HG03575 (cell line): ENCODE measurements at regions not wholly inside any gene's neighbourhood (a gene's known extent, or its start where the extent isn't known, plus 50 kb on each side); places are given as distances from the start of the nearest gene placed in this dataset.
A peak's percentile ranks its signal among the peaks of the same experiment; 100 is the strongest.
"Not testable (repeated sequence)": the region's sequence is repeated elsewhere in the genome, so short reads cannot be mapped to it uniquely, and the experiment has no call there.

ENCODE experiments used
- ATAC-seq: cut with Tn5 transposase; IDR thresholded peaks from one replicate; pipeline ENCODE4 v1.9.1; 2021; ENCODE audit not compliant: unreplicated experiment, insufficient number of reproducible peaks, low FRiP score; ENCODE audit errors: extremely low read depth

DNA sequence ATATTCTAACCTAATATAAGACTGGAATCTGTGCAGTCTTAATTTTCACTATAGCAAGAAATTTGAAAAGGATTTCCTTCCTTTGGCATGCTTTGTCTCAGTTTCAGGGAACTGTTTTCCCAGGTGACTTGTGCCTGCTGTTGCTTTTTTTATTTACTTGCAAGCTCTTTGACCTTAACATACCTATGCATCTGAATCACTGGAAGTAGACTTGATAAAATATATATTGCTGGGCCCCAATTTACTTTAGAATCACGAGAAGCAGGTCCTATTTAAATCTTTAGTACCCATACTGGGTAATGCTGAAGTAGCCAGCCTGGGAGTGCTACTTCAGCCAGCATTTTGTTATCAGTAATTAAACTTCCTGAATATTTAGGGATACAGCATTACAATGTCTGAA, 257.9 kb upstream of the ALCAM start:
- no peak for ATAC-seq

DNA sequence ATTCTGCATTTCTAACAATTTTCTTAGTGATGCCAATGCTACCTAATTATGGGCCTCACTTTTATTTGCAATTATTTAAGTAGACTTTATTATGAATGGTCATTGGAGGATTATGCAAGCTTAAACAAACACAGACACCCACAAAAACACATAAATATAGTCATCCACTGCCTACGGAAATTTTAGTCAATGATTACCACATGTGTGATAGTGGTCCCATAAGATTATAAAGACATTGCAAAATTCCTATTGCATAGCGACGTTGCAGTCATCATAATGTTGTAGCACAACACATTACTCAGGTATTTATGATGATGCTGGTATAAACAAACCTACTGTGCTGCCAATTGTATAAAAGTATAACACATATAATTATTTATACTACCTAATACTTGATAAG, 247.8 kb upstream of the ALCAM start:
- no peak for ATAC-seq

DNA sequence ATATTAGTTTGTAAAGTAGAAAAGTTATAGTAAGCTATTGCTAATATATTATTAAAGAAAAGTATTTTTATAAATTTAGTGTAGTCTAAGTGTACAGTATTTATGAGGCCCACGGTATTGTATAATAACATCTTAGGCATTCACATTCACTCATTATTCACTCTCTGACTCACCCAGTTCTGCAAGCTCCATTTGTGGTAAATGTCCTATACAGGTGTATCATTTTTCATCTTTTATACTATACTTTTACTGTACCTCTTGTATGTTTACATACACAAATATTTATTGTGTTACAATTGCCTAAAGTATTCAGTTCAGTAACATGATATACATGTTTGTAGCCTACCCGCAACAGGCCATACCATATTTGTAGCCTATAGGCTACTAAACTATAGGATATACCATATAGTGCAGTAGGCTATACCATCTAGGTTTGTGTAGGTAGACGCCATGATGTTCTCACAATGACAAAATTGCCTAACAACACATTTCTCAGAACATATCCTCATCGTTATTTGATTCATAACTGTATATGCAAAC, 246.8 kb upstream of the ALCAM start:
- no peak for ATAC-seq

DNA sequence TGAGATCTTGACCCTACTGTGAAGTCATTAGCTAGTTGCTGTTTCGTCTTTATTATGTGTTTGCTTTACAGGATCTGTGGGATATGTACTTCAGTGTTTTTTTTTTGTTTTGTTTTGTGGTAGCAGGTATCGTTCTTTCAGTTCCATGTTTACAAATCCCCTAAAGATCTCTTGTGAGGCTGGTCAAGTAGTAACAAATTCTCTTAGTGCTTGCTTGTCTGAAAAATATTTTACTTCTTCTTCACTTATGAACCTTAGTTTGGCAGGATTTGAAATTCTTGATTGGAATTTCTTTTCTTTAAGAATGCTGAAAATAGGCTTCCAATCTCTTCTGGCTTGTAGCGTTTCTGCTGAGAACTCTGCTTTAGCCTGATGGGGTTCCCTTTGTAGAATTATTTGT, 235.8 kb upstream of the ALCAM start:
- no peak for ATAC-seq

DNA sequence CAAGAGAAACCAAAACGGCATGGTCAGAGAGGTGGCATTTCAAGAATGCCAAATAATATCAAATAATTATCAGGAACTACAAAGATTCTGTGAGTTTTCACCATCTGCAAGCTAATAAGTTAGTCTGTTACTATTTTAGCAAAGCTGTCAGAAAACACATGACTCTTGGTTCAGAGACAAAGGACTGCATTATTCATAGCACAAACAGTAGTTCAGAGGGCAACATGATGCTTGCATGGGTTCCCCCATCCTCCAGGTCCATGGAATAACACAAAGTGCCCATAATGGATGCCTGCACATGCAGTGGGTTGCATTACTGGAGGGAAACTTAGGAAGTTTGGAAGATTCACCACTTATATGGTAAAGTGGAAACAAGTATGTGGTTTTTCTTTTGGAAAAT, 228.8 kb upstream of the ALCAM start:
- ATAC-seq: no peak

DNA sequence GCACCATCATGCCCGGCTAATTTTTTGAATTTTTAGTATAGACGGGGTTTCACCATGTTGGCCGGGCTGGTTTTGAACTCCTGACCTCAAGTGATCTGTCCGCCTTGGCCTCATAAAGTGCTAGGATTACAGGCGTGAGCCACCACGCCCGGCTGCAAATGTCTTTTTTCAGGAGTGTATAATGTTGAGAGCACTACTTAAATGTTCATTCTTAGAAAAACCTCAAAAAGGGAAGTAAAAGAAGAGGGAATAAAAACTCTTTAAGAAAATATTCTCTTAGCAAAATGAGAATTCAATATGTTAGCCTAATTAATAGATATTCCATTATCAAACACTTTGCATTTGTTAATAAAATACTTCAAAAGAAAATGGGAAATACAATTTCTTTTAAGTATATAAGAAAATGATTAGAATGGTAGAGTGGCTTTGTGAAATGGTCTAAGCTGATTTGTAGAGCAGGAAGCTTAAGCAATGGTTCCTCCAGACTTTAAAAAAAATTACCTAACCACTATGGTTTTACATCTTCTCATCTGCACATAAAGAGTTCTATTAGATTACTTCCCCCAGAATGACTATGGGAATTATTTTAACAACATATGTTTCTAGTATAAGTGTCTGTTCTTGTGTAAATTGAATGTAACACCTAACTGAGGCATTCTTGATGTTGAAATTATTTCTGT, 226.7 kb upstream of the ALCAM start:
- no peak for ATAC-seq

DNA sequence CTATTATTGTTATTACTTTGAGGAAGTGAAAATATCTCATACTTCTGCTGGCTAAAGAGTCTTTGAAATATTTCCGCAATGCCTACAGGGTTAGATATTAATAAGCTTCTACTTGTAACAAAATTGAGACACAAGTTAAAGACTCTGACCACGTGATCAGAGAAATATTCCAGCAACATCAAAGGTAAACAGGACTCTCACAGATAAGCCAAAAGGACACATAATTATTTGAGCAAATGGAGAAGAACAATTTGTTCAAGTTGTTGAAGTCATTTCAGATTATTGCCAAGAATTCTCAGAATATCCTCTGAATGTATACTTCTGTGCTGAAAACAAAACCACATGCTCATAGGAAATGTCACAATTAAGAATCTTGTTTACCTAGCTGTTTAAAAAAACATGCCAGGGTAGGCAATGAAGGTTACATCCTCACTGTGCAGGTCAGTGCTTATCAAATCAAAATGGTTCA, 225.8 kb upstream of the ALCAM start:
- ATAC-seq: no peak

DNA sequence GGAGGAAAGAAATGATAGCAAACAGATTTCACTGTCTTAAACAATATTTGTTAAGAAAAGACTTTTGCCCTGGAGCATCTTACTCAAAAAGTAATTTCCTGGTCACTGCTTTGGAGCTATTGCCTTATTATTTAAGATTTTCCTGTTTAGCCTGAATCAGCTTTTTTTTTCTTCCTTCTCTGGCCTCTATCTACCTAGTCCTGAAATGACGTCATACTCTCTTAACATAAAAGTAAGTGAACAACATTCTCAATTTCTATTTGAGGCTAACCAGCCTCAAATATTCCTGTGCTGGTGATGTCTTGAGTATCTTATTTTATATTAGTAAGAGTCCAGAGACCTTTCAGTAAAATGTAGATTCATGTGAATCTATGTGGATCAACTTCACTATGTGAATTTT, 221.9 kb upstream of the ALCAM start:
- no peak for ATAC-seq

DNA sequence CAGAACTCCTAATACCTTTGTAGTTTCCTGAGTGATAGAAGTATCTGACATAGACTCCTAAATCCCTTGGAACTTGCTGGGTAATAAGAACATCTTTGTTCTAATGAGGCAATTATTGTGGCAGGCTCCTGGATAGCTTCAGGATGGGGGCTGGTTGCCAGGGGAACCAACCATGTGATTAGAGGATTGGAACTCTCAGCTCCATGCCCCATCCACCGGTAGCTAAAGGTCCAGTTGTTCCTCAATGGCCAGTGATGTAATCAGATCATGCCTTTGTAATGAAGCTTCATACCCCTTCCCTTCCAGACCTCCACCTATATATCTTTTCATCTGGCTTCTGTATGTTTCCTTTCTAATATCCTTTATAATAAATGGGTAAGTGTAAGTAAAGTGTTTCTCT, 221.2 kb upstream of the ALCAM start:
- no peak for ATAC-seq

DNA sequence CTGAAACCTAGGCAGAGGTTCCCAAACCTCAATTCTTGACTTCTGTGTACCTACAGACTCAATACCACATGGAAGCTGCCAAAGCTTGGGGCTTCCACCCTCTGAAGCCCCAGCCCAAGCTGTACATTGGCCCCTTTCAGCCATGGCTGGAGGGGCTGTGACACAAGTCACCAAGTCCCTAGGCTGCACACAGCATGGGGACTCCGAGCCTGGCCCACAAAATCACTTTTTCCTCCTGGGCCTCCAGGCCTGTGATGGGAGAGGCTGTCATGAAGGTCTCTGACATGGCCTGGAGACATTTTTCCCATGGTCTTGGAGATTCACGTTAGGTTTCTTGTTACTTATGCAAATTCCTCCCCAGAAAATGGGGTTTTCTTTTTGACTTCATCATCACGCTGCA, 217.5 kb upstream of the ALCAM start:
- ATAC-seq: not testable (repeated sequence)

DNA sequence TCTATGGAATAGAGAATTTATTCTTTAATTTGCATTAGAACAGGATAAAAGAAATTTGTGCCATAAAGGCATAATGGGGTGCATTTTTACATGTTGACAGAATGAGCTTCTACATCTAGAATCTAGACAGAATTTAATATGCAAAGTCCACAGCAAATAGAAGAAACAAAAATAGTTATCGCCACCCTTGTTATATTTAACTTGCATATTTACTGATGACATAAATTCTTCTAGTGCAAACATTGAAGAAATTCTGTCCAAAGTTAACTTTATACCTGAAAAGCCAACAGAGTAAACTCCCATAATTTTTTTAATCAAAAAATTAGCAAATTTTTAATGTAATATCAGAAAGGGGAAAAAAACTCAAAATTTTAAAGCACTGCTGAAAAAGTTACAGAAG, 213.7 kb upstream of the ALCAM start:
- no peak for ATAC-seq

DNA sequence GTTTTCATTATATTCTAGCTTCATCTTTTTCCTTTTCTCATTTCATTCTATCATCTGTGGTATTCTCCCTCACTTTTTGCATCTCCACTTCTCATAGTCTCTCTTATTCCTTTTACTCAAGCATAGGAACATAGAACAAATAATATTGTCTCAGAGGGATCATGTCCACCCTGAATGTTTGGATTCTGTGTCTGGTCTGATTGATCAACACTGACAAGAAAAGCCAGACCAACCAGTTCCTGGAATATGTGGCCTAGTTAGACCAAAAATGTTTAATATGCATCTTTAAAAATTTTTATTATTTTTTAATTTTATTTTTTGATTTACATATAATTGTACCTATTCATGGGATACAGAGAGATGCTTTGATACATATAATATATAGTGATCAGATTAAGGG, 212.0 kb upstream of the ALCAM start:
- ATAC-seq: no peak

DNA sequence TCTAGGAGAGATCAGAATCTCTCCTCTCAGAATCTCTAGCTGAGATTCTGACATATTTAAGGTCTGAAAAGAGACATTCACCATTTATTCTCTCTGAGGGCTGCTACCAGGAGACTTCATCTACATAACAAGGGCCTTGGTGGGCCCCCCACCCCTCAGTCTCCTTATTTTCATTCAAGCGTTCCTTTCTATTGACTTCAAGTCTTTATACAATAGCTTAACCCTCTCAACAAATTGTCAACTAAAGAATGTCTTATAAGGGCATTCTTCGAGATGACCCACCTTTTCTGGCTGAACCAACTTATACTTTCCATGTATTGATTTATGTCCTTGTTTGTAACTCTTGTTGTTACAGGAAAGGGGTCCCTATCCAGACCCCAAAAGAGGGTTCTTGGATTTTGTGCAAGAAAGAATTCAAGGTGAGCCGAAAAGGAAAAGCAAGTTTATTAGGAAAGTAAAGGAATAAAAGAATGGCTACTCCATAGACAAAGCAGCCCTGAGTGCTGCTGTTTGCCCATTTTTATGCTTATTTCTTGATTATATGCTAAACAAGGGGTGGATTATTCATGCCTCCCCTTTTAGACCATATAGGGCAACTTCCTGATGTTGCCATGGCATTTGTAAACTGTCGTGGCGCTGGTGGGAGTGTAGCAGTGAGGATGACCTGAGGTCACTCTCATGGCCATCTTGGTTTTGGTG, 209.5 kb upstream of the ALCAM start:
- ATAC-seq: no peak

DNA sequence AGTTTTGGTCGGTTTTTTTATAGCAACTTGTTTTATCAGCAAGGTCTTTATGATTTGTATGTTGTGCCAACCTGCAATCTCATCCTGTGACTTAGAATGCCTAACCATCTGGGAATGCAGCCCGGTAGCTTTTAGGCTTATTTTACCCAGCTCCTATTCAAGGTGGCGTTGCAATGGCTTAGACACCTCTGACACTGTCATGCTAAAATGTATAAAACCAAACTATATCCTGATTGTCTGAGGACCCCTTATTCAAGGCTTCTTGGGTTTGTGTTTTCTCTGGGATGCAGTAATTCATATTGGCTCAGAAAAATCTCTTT, 209.0 kb upstream of the ALCAM start:
- no peak for ATAC-seq

DNA sequence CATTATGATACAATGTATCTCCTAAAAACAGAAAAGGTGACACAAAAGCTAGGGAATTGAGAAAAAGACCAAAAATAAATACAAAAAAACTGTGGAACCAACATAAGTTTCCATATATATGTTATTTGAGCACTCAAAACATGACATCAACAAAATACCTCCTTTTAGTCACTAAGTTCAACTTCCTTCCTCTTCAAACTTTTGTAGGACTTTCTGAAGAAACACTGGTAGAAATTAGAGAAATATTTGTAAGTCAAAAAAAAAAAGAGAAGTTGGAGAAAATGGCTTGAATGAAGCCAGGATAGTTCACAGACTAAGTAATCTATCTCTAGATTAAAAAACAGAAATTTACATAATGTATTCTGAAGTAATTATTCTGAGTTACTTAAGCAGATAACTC, 208.4 kb upstream of the ALCAM start:
- no peak for ATAC-seq

DNA sequence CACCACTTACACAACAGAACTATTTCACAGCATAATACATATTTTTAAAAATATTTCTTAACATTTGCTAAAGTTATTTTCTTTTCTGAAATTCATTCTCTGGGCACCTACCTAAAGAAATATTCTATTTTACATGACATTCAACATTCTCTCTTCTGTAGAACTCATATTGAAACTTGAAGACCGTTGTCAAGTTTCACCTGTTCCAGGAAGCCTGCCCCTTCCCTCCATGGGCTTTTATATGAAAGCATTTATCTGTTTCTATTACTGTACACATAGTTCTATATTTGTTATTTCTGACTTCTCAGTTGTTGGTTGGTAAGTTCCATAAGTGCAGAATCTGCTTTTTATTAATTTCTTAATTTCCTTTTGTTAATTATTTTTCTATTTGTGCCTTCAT, 204.3 kb upstream of the ALCAM start:
- peak; percentile 78 for ATAC-seq

DNA sequence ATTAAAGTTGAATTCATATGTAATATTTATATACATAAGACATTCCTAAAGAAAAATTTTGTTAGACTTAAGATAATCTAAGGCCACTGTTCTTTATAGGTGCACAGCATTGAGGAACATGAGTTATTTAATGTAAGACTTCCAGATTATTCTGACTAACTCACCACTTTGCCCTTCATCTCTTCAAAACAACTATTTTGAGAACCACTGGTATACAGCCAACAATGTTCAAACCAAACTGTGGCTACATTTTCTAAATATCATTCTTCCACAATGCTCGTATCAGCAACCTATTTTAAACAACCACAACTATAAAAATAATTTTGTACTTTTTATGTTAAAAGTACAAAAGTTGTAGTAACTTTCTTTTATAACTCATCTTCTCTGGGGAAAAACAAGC, 199.8 kb upstream of the ALCAM start:
- ATAC-seq: no peak

DNA sequence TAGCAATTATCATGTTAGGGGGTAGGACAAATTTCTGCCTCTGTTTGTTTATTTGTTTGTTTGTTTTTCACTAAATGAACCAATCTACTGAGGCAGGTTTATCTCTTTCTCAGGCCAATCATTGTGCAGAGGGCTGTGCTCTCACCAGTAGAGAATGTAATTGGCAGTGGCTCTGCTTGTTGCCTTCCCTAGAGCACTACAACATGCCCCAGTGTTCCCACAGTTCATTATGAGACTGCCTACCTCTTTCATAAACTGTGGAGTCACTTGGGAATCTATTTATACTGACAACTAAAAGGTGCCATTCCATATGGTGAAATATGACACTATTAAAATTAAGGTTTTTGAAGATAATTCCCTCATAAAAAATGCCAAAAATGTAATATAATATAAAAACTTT, 196.3 kb upstream of the ALCAM start:
- ATAC-seq: no peak

DNA sequence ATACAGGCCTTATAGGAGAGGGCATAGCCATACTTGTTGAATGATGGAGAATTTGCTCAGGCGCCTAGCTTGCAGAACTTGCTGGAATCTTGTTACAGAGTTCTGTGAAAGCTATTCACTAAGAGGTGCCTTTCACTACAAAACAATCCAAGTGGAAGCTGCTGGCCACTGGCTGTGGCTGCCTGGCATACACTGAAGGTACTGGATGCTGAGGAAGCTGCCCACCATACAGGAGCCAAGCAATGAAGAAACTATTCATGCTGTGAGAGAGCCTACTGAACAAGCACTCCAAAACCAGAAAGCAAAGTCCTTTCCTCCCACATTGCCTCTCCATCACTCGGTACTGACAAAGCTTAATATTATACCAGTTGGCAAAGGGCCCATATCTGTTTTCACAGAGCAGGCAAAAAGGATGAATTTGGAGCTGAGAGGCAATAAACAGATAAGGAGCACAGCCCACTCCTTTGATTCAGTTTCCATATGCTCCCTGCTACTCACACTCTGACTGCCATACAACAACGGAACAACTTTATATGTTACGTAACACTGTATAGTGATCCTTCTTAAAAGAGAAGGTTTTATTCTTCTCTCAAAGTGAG, 192.6 kb upstream of the ALCAM start:
- ATAC-seq: no peak

DNA sequence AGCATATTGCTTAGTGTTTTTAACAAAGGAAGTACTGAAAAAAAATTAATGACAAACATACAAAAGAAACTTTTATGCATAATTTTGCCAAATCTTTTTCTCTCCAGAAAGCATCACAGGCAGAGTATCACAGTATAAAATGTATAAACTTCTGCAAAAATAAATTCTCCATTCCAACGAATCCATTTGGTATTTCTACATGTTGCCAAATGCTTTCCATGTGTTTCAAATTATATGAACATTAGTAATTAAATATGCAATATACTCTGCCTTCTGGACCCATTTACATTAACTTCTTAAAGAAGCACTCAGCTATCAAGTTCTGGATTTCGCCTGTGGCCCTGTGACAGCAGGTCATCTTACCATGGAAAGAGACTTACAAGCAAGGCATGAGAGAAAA, 189.1 kb upstream of the ALCAM start:
- no peak for ATAC-seq
